ENCODE measurements at regions not wholly inside any gene's neighbourhood (a gene's known extent, or its start where the extent isn't known, plus 50 kb on each side); places are given as distances from the start of the nearest gene placed in this dataset.

GRCh38 chr13:63490149-63490548, 2074.5 kb upstream of the PCDH20 start:
- Histone ChIP-seq H3K9me3 (ENCODE audit: control insufficient read depth, insufficient read depth, low read length) (no peaks in the 10 kb centered on the region), H3K4me1 (ENCODE audit: control insufficient read depth, low read length) (no peaks in the 10 kb centered on the region), H4K20me1 (ENCODE audit: control insufficient read depth, insufficient read depth, low read depth, low read length) (no peaks in the 10 kb centered on the region), H3K27me3 (ENCODE audit: control insufficient read depth, low read length) (no peaks in the 10 kb centered on the region), H3F3A (ENCODE audit: control insufficient read depth, insufficient read depth) (no peaks in the 10 kb centered on the region), H3K36me3 (ENCODE audit: control insufficient read depth, low read length) (no peaks in the 10 kb centered on the region), H3K9me2 (replicated peaks; ENCODE audit: control insufficient read depth, low read length) (no peaks in the 10 kb centered on the region), H3K79me2 (ENCODE audit: control insufficient read depth, low read length) (no peaks in the 10 kb centered on the region), H3K4me3 (ENCODE audit: low read length) (no peak overlapping the region), H3K27ac (ENCODE audit: low read depth, low read length) (no peak overlapping the region), H3K4me2 (ENCODE audit: low read length) (no peak overlapping the region)
- TF ChIP-seq EZH2phosphoT487 (IDR thresholded peaks at IDR 0.05; ENCODE audit: borderline replicate concordance, low read length) (no peak), CTCF (IDR thresholded peaks at IDR 0.05; ENCODE audit: low read depth, low read length, poor library complexity, severe bottlenecking) (no peak)

- Histone ChIP-seq H3K9me2 (replicated peaks; ENCODE audit: control insufficient read depth, low read length) (no peaks in the 10 kb centered on the region), H3K36me3 (ENCODE audit: control insufficient read depth, low read length) (no peaks in the 10 kb centered on the region), H3K4me1 (ENCODE audit: control insufficient read depth, low read length) (no peaks in the 10 kb centered on the region), H3K79me2 (ENCODE audit: control insufficient read depth, low read length) (no peaks in the 10 kb centered on the region), H3K4me2 (ENCODE audit: low read length) (no peak overlapping the region), H4K20me1 (ENCODE audit: control insufficient read depth, insufficient read depth, low read depth, low read length) (no peaks in the 10 kb centered on the region), H3K9me3 (ENCODE audit: control insufficient read depth, insufficient read depth, low read length) (no peaks in the 10 kb centered on the region), H3K27me3 (ENCODE audit: control insufficient read depth, low read length) (no peaks in the 10 kb centered on the region), H3K27ac (ENCODE audit: low read depth, low read length) (no peak overlapping the region), H3K4me3 (ENCODE audit: low read length) (no peak overlapping the region), H3F3A (ENCODE audit: control insufficient read depth, insufficient read depth) (no peaks in the 10 kb centered on the region)
- TF ChIP-seq EZH2phosphoT487 (IDR thresholded peaks at IDR 0.05; ENCODE audit: borderline replicate concordance, low read length), result no peak
- no peak for TF ChIP-seq CTCF (IDR thresholded peaks at IDR 0.05; ENCODE audit: low read depth, low read length, poor library complexity, severe bottlenecking)
Observed at GRCh38 chr13:63481334-63481733, 2065.7 kb upstream of the PCDH20 start.

- Histone ChIP-seq H3K4me1 (ENCODE audit: control insufficient read depth, low read length) (no peaks in the 10 kb centered on the region), H3F3A (ENCODE audit: control insufficient read depth, insufficient read depth) (no peaks in the 10 kb centered on the region), H4K20me1 (ENCODE audit: control insufficient read depth, insufficient read depth, low read depth, low read length) (no peaks in the 10 kb centered on the region), H3K79me2 (ENCODE audit: control insufficient read depth, low read length) (no peaks in the 10 kb centered on the region), H3K4me3 (ENCODE audit: low read length) (no peak overlapping the region), H3K36me3 (ENCODE audit: control insufficient read depth, low read length) (no peaks in the 10 kb centered on the region), H3K27me3 (ENCODE audit: control insufficient read depth, low read length) (no peaks in the 10 kb centered on the region), H3K9me3 (ENCODE audit: control insufficient read depth, insufficient read depth, low read length) (no peaks in the 10 kb centered on the region), H3K27ac (ENCODE audit: low read depth, low read length) (no peak overlapping the region), H3K9me2 (replicated peaks; ENCODE audit: control insufficient read depth, low read length) (no peaks in the 10 kb centered on the region), H3K4me2 (ENCODE audit: low read length) (no peak overlapping the region)
- no peak for TF ChIP-seq EZH2phosphoT487 (IDR thresholded peaks at IDR 0.05; ENCODE audit: borderline replicate concordance, low read length)
- TF ChIP-seq CTCF (IDR thresholded peaks at IDR 0.05; ENCODE audit: low read depth, low read length, poor library complexity, severe bottlenecking), result no peak
Observed at GRCh38 chr13:63472711-63473110, 2057.1 kb upstream of the PCDH20 start.
